ENCODE measurements at regions not wholly inside any gene's neighbourhood (a gene's known extent, or its start where the extent isn't known, plus 50 kb on each side); places are given as distances from the start of the nearest gene placed in this dataset.

DNA sequence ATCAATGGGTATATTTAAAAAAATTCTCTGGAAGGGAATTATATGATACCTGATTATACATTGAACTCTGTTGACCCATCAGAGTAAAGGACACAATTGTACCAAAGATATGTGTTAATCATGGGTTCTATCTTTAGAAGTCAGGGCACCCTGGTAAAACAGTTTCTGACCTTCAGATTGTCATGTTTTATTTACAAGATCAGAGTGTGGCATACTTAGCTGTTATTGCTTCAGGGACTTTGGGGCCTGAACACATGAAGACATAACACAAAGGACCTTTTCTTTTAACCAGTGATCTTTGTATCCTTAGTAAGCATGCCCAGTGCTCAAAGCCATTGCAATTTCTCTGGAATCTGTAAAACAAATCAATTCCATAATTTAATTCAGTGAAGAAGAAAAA is 204.8 kb upstream of the RPS6KA3 start:
- TF ChIP-seq, protein P1, sequence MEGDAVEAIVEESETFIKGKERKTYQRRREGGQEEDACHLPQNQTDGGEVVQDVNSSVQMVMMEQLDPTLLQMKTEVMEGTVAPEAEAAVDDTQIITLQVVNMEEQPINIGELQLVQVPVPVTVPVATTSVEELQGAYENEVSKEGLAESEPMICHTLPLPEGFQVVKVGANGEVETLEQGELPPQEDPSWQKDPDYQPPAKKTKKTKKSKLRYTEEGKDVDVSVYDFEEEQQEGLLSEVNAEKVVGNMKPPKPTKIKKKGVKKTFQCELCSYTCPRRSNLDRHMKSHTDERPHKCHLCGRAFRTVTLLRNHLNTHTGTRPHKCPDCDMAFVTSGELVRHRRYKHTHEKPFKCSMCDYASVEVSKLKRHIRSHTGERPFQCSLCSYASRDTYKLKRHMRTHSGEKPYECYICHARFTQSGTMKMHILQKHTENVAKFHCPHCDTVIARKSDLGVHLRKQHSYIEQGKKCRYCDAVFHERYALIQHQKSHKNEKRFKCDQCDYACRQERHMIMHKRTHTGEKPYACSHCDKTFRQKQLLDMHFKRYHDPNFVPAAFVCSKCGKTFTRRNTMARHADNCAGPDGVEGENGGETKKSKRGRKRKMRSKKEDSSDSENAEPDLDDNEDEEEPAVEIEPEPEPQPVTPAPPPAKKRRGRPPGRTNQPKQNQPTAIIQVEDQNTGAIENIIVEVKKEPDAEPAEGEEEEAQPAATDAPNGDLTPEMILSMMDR (IDR thresholded peaks at IDR 0.05; ENCODE audit: insufficient read depth, low read depth, low read length), result no peak
- TF ChIP-seq EZH2 (IDR thresholded peaks at IDR 0.05; ENCODE audit: insufficient read depth, low read length), result no peak

Data from astrocyte (in vitro differentiated cells and primary cell).